ENCODE measurements at regions not wholly inside any gene's neighbourhood (a gene's known extent, or its start where the extent isn't known, plus 50 kb on each side); places are given as distances from the start of the nearest gene placed in this dataset.

DNA sequence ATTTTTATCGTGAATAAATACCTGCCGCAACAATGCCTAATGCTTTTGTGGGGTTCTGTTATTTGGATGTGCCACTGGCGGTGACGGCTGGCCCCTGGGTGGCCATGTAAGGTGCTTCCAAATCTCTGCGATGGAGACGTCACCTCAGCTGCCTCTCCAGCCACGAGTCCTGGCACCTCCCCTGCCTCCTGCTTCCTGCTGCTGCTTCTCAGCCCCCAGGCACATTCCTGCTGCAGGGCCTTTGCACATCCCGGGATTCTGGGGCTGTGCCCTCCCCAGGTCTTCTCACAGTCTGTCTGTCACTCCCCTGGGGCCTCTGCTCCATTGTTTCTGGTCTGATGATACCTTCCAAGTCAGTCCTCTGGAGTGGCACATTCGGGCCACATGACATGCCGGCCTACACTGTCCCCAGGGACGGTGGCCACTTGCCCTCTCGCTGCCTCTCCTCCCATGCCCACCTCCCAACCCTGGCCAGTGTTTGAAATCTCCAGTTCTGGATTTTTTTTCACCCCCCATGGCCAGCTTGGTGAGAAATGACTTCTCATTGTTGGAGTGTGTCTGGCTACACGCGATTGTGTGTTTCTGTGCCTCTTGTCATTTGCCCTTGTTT, 151.8 kb downstream of the KIF26A start:
- no peak for DNase-seq (ENCODE audit: low read depth in 4 of 4, low spot score in 1 of 4)

DNA sequence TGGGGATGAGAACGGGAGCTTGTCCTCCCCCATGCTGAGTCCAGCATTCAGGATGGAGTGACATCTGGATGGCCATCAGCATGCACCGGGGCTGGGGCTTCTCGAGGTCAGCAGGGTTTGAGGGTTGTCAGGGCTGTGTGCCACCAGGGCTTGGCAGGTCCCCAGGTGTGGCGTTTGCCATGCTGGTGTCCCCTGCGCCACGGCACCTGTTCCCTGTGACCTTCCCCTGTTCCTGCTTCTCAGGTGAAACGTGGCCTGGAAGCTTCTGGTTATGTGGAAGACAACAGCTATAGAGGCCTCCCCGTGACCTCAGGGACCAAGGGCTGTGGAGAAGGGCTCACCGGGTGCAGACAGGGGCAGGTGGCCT, 152.4 kb downstream of the KIF26A start:
- no peak for DNase-seq (ENCODE audit: low read depth in 4 of 4, low spot score in 1 of 4)

DNA sequence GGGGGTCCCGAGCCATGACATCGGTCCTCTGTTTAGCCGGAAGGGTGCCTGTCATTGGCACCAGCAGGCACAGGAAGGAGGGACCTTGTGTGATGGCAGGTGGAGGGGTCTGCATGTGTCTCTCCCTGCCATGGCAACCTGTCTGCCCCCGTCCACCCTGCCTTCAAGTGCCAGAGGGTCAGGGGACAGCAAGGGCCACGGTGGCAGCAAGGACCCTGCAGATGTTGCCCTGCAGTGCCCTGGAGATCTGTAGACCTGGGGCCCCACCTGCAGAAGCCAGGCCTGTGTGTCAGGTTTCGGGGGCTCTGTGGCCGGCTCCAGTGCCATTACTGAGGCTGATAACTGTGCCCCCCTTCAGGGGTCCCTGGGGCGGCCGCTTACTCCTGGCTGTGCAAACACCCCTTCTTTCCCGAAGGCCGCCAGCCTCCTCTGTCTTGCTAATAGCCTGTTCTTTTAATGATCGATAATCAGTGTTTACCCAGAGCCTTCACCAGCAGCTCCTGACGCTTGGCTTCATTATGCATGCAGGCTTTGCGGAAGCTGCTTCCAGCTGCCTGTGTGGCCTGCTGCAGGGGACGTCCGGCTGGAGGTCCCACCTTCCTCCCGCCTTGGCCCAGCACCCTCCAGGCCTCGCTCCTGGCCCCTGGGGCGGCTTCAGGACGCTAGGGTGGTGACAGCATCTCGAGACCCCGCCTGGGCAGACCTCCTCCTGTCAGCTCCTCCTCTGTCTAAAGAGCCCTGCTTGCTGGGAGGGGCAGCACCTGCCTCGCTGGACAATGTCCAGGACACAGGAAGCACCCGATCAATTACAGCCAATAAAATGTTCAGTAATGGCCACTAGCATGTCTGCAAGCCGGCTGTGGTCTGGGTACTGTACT, 153.0 kb downstream of the KIF26A start:
- no peak for DNase-seq (ENCODE audit: low read depth in 4 of 4, low spot score in 1 of 4)

DNA sequence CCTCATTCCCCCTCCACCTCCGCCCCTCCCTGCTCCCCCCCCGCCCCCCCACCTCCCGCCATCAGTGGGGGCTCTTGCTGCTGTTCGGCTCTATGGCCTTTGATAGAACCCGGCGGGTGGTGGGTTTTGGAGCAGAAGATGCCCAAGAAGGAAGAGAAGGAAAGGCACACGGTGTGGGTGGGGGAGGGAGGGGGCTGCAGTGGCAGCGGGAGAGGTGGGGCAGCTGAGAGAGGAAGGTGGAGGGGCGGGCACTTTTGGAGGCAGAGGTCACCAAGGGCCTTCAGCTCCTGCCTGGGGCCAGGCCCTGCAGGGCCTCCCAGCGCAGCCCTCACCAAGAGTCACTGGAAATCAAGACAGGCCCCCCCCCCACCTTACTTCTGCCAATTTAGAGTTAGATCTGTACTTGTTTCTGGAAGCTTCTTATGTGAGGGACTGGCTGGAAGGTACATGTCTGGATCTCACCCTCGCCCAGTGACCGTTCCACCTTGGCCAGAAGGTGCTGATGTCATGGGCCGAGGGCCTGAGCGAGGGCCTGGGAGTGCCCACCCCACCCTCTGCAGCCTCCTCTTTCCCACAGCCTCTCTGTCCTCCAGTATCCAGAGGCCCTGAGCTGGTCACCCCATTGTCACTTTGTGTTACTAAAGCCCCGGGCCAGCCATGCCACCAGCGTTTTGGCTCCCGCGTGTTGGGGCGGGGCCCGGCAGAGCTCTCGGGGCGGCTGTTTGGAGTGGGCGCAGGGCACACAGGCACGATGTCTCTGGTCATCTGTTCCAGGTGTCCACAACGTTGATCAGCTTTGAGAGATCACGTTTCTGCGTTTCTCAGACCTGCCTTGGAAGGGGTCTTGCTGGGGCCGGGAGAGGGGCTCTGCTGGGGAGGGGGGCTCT, 153.9 kb downstream of the KIF26A start:
- no peak for DNase-seq (ENCODE audit: low read depth in 4 of 4, low spot score in 1 of 4)

DNA sequence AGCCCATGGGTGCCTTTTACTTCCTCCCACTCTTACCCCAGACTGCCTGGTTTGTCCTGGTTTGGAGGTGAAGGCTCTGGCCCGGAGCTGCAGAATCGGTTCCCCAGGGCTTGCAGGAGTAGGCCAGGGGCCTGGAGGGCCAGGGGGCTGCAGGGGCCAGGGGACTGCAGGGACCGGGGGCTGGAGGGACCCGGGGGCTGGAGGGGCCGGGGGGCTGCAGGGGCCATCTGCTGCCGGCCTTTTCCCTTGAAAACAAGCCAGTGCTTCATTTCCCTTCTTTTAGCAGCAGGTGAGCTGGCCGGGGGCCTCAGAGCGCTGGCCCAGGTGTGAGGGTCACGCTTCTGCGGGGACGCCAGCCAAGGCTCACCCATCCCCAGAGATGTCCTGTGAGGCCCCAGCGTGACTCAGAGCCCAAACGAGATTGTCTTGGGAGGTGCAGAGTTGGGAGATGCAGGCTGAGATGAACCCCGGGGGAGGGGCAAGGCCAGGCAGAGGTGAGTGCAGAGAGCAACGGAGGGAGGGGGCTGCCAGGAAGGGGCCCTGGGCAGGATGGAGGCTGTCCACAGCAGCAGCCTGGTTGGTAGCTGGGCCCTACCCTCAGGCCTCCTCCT, 154.9 kb downstream of the KIF26A start:
- no peak for DNase-seq (ENCODE audit: low read depth in 4 of 4, low spot score in 1 of 4)

DNA sequence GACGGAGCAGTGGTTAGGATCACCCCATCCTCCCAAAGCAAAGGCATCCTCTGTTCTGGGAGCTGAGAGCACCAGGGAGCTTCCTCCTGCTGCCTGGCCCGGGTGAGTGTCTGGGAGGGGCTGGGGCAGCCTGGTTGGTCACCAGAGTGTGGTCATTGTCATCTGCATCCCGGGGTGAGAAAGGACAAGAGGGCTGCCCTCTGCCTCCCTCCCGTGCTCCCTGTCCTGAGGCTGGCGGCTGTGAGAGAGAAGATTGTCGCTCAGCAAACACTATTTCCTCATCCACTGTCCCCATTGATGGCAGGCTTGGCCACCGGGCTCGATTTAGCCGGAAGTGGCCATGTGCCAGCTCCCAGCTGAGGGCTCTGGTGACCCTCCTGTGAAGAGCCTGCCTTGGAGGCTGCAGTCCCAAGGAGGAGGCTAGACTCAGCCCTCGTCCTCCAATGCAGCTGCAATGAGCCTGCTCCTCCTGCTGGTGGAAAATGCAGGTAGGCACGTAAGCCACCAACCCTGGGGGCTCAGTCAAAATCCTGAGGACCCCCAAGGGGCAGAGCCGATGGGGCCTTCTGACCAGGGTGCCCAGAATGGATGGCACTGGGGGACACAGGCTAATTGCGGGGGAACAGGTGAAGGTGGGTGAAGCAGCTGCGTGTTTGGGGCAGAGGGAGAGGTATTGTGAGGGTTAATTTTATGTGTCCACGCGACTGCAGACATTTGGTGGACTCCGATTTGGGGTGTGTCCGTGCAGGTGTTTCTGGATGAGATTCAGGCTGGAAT, 155.7 kb downstream of the KIF26A start:
- no peak for DNase-seq (ENCODE audit: low read depth in 4 of 4, low spot score in 1 of 4)

DNA sequence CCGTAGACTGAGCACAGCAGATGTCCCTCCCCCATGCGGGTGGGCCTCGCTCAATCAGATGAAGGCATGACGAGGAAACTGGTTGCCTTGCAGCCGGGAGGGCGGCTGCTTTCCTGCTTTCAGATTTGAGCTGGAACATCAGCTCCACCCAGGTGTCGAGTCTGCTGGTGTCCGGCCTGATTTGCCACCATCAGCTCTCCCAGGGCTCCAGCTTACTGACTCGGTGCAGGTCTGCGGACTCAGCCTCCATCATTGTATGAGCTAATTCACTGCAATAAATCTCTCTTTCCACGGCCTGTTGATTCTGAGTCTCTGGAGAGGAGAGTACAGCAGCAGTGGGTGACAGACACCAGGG, 156.2 kb downstream of the KIF26A start:
- DNase-seq (ENCODE audit: low read depth in 4 of 4, low spot score in 1 of 4): no peak

DNA sequence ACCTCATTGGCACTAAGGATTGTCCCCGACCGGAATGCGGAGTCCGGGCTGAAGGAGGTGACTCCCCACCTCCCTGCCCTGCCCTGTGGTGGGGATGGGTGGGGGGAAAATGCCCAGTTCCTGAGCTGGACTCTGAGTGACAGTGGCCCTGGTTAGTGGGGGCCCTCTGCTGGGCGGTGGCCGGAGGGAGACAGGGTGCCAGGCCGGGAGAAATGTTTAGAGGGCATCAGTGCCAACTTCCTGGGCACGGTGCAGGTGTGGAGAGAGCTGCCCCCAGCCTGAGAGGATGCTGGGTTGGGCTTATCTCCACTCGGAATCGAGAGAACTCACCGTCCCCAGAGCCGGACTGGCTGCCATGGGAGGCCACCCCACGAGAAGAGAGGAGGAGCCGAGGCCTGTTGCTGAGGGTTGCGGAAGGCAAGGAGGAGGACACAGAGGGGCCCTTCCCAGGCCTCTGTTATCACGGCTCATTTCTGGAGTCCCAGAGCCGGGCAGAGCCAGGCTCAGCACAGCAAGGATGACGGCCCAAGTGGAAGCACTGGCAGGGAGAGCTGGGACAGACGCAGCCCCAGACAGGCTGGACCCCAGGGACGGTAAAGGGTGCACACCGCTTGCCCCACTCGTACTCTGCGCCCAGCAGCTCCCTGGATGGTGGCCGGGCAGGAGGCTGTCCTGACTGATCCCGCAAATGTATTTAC, 156.7 kb downstream of the KIF26A start:
- no peak for DNase-seq (ENCODE audit: low read depth in 4 of 4, low spot score in 1 of 4)

DNA sequence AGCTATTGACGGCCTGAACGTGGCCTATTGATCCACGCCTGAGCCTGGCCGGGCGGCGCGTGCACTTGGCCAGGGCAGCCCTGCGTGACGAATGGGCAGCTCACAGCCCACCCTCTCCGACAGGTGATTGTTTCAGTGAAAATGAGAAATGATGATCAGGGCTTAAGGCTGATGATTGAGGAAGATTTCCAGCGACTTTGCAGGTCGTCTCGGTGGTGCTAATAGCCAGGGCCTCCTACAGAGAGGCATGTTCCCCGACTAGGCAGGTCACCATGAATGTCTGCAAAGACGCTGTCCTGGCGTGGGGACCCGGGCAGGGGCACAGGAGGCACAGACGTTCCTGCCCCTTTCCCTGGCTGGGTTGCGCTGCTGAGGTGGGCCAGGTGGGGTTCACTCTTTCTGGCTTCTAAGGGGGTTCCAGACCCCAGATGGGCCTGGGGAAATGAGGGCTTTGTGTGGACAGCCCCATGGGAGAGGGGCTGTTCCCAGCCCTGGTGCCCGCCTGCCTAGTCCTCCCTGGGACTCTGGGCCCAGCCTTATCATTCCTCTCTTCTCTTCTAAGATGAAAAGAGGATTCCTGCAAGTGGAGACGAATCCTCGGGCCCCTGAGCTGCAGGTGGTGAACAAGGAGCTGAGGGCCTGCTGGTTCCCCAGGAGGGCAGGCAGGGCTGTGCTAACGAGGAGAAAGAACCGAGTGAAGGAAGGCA, 157.4 kb downstream of the KIF26A start:
- no peak for DNase-seq (ENCODE audit: low read depth in 4 of 4, low spot score in 1 of 4)

DNA sequence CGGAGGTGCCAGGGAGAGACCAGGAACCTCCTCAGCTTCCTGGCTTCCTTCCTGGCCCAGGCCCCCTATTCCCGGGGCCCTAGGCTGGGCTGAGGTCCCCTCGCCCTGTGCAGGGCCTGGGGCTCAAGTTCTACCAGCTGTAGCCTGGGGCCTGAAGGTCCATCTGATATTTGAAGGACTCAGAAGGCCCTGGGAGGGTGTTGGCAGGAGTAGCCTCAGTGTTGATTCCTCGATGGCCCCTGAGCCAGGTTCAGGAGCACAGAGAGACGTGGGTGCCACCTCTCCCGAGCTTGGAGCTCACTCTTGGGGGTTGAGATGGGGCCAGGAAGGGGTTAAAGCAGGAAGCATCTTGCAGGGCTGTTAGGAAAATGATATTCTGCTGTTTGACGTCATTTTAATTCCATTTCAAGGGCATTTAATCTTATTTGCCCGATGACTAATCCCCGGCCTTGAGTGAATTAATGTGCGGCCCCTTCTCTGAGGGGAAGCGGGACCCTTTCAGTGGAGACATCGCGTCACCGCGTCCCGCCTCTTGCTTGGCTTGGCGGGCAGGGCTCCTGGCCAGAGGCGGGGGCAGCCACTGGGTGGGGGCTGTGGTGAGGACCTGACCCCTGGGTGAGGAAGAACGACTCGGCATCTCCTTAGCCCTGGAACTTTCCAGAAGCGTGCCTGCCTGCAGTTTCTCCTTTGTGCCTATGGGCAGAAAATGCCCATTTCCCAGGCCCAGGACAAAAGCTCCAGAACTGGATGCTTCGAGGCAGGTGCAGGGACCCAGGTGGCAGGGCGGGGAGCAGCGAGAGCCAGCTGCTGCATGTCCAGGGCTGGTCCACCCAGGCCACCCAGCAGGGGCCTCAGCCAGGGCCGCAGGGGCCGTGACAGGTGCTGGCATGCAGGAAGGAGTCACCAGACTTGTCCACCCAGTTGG, 158.3 kb downstream of the KIF26A start:
- no peak for DNase-seq (ENCODE audit: low read depth in 4 of 4, low spot score in 1 of 4)

DNA sequence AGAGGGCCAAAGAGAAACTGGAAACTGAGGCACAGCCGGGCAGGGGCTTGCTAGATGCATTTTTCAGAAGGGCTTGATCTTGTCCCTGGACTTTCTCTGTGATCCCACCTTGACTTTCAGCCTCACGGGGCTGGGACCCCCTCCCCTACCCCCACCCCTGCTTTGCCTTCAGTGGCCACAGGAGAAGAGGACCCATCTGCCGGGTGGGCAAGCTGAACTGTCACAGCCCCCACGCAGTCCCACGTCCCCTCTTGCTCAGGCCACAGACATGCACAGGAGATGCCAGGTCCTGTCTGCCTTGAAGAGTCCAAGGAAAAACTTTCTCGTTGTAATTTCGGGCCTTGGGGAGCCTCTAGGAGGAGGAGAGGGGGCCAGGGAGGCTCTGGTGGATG, 158.9 kb downstream of the KIF26A start:
- DNase-seq (ENCODE audit: low read depth in 4 of 4, low spot score in 1 of 4): no peak

DNA sequence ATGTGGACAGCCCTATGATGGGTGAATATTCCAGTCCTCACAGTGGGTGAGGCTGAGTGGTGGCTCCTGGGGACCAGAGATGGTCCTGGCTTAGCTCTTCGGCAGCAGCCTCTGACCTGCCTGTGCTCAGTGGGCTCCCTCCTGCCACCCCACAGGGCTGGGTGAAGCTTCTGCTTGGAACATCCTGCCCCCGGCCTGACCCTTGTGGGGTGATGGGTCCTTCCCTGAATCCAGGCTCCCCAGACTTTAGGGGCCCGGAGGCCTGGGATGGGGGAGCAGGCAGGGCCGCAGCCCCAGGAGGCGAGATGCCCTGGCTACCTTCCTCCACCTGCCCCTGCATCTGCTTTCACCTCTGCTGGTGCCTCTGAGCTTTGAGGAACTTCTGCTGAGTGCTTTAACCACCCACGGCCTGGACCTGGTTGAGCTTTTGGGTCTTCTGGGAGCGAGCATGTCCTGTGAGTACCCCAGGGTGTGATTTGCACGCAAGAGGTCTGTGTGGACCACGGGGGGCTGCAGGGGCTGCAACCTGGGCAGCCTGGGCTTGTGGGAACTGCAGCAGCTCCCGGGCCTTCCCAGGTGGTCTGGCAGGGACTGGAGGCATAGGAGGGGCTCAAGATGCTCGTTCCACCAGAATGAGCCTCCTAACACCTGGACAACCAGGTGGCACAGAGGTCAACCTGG, 159.5 kb downstream of the KIF26A start:
- DNase-seq (ENCODE audit: low read depth in 4 of 4, low spot score in 1 of 4): no peak

DNA sequence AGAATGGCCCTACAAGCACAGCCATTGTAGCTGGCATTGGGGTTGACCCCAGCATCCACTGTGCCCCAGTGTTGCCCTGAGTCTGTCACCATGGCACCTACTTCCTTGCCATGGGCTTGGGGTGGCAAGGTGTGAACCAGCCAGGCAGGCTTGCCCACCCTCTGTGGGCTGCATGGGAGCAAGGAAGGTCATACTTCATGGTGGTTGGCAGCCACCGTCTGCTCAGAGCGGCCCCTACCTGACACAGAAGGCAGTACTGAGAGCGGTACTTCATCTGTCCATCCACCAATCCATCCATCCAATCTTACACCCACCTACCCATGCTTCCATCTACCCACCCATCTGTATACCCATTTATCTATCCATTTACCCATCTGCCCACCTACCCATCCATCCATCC, 160.1 kb downstream of the KIF26A start:
- DNase-seq (ENCODE audit: low read depth in 4 of 4, low spot score in 1 of 4): no peak

DNA sequence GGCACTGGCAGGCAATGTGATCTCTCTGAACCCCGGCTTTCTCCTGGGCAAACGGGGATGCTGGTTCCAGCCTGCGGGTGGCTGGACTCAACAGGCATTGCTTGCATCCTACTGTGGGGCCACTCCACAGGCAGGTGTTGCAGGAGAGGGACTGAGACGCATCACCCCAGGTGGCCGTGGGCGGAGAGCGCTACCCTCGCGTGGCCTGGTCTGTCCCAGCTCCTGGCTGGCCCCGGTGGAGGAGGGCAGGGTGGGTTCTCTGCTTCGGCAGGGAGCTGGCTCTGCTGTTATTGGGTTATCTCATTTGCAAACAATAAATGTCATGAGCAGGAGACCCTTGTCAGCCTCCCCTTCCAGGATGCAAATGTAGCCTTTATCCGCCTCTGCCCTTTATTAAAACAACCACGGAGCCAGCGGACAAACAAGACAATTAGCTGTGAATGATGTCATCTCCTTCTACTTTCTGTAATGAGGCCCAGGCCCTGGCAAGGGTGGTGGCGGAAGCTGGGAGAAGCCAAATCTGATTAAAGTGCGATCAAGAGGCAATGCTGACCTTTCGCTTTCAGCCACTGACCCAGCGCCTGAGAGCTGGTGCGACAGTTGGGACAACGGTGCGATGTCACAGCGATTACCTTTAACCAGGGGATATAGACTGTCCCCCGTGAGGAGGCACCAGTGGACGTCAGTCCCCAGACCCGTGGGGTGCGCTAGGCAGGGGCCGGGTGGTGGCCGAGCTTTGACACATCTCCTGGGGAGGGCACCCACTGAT, 161.8 kb downstream of the KIF26A start:
- no peak for DNase-seq (ENCODE audit: low read depth in 4 of 4, low spot score in 1 of 4)

DNA sequence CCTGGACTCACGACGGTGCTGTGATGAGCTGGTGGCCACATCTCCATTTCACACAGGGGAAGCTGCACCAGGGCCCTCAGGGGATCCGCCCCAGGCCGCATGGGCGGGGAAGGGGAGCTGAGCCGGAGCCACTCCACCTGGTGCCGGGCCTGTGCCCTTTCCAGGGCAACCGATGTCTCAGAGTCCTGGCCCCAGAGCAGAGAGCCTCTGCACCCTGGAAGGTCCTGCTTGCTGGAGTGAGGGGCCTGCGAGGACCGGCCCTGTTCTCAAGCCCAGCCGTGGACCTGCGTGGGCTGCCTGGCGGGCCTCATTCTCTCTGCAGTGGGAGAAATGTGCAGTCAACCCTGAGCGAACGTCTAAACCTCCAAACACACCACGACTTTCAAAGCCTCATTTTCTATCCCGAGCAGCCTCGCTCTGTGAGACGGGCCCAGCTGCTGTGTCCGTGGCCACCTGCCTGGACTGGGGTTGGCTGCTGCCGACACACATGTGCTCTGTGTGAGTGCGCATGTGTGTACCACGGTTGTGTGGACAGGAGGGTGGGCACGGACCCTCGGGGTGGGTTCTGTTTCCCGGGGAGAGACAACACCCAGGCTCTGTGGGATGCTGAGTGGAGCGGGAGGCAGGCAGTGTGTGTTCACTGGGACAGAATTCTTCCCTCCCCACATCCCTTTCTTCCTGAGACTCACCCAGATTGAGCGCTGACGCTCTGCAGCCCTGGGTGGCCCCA, 163.5 kb downstream of the KIF26A start:
- DNase-seq (ENCODE audit: low read depth in 4 of 4, low spot score in 1 of 4): no peak

DNA sequence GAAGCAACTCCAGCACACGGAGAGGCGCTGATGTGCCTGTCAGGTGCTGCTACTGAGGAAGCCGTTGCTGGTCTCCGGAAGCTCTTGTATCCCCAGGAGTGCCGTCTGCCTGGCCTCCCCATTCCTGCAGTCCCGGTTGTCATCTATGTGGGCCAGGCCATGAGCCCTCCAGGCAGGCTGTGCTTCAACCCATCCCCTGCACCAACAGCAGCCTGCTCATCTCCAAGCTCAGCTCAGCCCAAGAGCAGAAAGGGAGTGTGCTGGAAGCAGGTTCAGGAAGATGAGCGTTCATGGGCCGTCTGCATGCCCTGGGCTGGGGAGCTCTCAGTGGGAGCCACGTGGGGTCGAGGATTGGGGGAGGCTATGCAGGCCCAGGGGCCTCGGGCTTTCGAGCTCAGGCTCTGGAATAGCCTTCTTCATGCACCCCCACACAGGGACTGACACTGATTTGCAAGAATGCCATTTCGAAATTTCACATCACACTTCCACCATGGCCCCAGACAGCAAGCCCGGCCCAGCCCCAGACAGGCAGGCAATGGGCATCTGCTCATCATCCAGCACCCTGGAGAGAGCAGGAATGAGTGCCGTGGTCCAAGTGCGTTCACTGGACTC, 164.5 kb downstream of the KIF26A start:
- DNase-seq (ENCODE audit: low read depth in 4 of 4, low spot score in 1 of 4): no peak

All from stimulated activated CD4-positive, alpha-beta T cell treated with anti-CD3 and anti-CD28 coated beads, Interleukin-1b, Interleukin-23, amount 100 ng/mL, for 24 hours (primary cell).